ENCODE measurements at regions not wholly inside any gene's neighbourhood (a gene's known extent, or its start where the extent isn't known, plus 50 kb on each side); places are given as distances from the start of the nearest gene placed in this dataset.

DNA sequence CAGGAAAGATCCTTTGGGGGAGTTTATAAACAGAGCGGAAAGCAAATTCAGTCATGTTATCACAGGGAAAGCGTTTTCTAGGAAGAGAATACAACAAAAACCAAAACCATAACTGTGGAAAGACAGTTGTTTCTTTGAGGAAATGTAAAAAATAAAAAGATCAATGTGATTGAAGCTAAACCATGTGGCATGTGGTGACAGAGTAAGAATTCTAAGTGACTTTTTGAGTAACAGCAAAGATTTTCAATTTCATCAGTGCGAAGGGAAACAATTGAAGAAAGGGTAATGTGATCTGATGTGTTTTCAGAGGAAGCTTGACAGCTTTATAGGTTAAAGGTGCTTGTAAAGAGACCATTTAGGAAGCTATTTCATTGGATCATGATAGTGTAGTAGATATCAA is 575.9 kb upstream of the CHORDC1 start:
- Histone ChIP-seq H3K4me3 (ENCODE audit: low read length) (no peak overlapping the region), H3K27me3 (ENCODE audit: insufficient read depth, low read length) (no peaks in the 10 kb centered on the region), H3K9ac (ENCODE audit: low read depth, low read length) (no peak overlapping the region), H3K9me3 (ENCODE audit: insufficient read depth, low read depth, low read length) (no peaks in the 10 kb centered on the region), H3K27ac (ENCODE audit: low read length) (no peak overlapping the region), H3K36me3 (ENCODE audit: insufficient read depth, low read depth, low read length) (no peaks in the 10 kb centered on the region), H3K4me1 (ENCODE audit: insufficient read depth, low read length) (0 out of 2 replicates have a peak, but pooled peaks cover 5% of the 10 kb centered on the region)

DNA sequence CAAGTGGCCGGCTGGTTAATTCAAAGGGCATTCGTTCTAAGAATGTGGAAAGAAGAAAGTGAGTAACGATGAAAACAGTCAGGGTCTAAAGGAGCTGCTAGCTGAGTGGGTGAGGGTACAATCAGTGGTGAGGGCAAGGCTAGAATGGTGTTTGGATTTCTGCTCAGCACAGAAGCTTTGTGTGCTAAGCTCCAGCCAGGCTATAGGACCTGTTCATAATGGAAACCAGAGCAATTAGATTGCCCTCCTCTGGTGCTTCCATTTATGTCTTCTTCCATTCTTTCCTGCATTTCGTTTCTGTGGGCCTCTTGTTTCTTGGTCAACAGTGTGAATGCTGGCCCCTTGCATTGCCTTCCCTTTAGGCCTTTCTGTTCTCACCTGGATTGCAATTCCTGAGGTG is 572.9 kb upstream of the CHORDC1 start:
- Histone ChIP-seq H3K27me3 (ENCODE audit: insufficient read depth, low read length) (no peaks in the 10 kb centered on the region), H3K27ac (ENCODE audit: low read length) (no peak overlapping the region), H3K9me3 (ENCODE audit: insufficient read depth, low read depth, low read length) (no peaks in the 10 kb centered on the region), H3K4me1 (ENCODE audit: insufficient read depth, low read length) (0 out of 2 replicates have a peak, but pooled peaks cover 2% of the 10 kb centered on the region), H3K9ac (ENCODE audit: low read depth, low read length) (no peak overlapping the region), H3K4me3 (ENCODE audit: low read length) (no peak overlapping the region), H3K36me3 (ENCODE audit: insufficient read depth, low read depth, low read length) (no peaks in the 10 kb centered on the region)

DNA sequence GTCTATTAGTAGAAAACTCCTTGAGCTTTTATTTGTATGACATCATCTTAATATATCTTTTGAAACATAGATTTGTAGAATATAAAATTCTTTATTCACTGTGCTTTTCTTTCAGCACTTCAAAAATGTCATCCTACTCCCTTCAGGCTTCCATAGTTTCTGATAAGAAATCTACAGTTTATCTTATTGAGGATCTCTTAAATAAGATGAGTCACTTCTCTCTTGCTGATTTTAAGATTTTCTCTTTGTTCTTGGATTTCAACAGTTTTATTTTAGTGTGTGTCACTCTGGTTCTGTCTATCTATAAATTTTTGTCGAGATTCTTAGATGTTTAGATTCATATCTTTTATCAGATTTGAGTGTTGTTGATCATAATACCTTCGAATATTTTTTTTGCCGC is 566.1 kb upstream of the CHORDC1 start:
- H3K9ac ChIP-seq (ENCODE audit: low read depth, low read length) = no peak overlapping the region
- no peaks in the 10 kb centered on the region for H3K4me1 ChIP-seq (ENCODE audit: insufficient read depth, low read length)
- H3K4me3 ChIP-seq (ENCODE audit: low read length) = no peak overlapping the region
- H3K27ac ChIP-seq (ENCODE audit: low read length) = no peak overlapping the region
- no peaks in the 10 kb centered on the region for H3K36me3 ChIP-seq (ENCODE audit: insufficient read depth, low read depth, low read length)
- peaks cover 4% of the 10 kb centered on the region; the same call in 1 of the 2 replicates for H3K9me3 ChIP-seq (ENCODE audit: insufficient read depth, low read depth, low read length)
- H3K27me3 ChIP-seq (ENCODE audit: insufficient read depth, low read length) = no peaks in the 10 kb centered on the region

DNA sequence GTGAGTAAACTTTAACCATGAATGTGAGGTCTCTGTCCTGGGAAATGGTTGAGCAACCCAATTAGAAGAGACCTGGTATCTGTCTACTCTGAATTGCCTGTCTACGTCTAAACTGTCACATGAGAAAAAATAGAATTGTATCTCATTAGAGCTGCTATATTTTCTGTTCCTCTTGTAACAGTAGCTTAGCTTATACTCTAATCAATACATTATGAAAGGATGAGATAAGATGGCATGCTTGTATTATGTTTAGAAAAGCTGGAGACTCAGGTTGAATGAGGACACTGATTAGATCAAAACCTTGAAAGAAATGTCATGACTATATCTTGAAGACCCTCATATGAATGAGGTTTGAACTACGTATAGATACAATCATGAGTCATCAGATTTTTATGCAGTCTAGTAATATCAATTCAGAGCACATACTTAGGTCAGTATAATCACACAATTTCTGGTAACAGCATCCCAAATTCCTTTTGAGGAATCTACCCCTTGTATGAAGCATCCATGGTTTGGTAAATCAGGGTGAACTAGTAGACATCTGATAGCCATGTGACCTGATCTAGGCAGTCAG is 561.5 kb upstream of the CHORDC1 start:
- H3K4me3 ChIP-seq (ENCODE audit: low read length) = no peak overlapping the region

DNA sequence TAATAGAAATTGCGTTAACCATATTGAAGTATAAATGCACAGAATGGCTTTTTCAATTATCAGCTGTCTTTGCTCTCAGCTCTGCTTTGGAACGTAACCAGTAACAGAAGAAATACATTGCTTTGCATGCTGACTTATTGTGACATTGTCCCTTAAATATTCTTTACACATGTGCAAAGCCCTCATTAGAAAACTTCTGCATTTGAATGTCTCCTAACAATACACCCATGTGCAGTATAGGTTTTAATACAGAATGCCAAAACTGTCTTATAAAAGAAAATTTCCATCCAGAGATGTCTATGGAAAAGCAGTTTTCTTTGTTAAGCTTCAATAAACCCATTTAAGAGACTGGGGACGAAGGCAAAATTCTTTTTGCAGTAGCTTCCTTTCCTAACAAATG is 560.3 kb upstream of the CHORDC1 start:
- H3K9me3 ChIP-seq (ENCODE audit: insufficient read depth, low read depth, low read length) = no peaks in the 10 kb centered on the region
- H3K4me3 ChIP-seq (ENCODE audit: low read length) = no peak overlapping the region
- H3K27ac ChIP-seq (ENCODE audit: low read length) = no peak overlapping the region
- H3K4me1 ChIP-seq (ENCODE audit: insufficient read depth, low read length) = no peaks in the 10 kb centered on the region
- H3K9ac ChIP-seq (ENCODE audit: low read depth, low read length) = no peak overlapping the region
- H3K36me3 ChIP-seq (ENCODE audit: insufficient read depth, low read depth, low read length) = no peaks in the 10 kb centered on the region
- no peaks in the 10 kb centered on the region for H3K27me3 ChIP-seq (ENCODE audit: insufficient read depth, low read length)

More for the DNA sequence above, 561.5 kb upstream of the CHORDC1 start:
- no peaks in the 10 kb centered on the region for H3K27me3 ChIP-seq (ENCODE audit: insufficient read depth, low read length)
- no peaks in the 10 kb centered on the region for H3K36me3 ChIP-seq (ENCODE audit: insufficient read depth, low read depth, low read length)
- H3K9ac ChIP-seq (ENCODE audit: low read depth, low read length) = no peak overlapping the region
- no peaks in the 10 kb centered on the region for H3K4me1 ChIP-seq (ENCODE audit: insufficient read depth, low read length)
- peaks cover 4% of the 10 kb centered on the region; the same call in 1 of the 2 replicates for H3K9me3 ChIP-seq (ENCODE audit: insufficient read depth, low read depth, low read length)
- no peak overlapping the region for H3K27ac ChIP-seq (ENCODE audit: low read length)

DNA sequence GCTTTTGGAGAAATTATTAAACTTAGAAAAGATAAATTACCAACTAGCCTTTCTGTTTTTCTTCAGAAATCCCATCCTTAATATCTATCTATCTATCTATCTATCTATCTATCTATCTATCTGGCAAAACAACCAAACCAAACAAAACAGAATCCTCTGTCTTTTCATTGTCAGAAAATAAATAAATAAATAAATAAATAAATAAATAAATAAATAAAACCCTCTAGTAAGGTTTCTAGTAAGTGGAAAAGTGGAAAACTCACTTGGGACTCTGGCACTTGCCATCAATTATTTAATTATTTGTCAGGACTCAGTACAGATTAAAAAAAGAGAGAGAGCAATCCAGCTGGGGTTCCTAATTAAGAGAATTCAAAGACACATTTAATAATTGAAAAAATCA is 556.2 kb upstream of the CHORDC1 start:
- H3K27me3 ChIP-seq (ENCODE audit: insufficient read depth, low read length) = no peaks in the 10 kb centered on the region
- H3K4me3 ChIP-seq (ENCODE audit: low read length) = no peak overlapping the region
- H3K27ac ChIP-seq (ENCODE audit: low read length) = no peak overlapping the region
- H3K36me3 ChIP-seq (ENCODE audit: insufficient read depth, low read depth, low read length) = no peaks in the 10 kb centered on the region
- H3K4me1 ChIP-seq (ENCODE audit: insufficient read depth, low read length) = no peaks in the 10 kb centered on the region
- no peak overlapping the region for H3K9ac ChIP-seq (ENCODE audit: low read depth, low read length)
- H3K9me3 ChIP-seq (ENCODE audit: insufficient read depth, low read depth, low read length) = no peaks in the 10 kb centered on the region

DNA sequence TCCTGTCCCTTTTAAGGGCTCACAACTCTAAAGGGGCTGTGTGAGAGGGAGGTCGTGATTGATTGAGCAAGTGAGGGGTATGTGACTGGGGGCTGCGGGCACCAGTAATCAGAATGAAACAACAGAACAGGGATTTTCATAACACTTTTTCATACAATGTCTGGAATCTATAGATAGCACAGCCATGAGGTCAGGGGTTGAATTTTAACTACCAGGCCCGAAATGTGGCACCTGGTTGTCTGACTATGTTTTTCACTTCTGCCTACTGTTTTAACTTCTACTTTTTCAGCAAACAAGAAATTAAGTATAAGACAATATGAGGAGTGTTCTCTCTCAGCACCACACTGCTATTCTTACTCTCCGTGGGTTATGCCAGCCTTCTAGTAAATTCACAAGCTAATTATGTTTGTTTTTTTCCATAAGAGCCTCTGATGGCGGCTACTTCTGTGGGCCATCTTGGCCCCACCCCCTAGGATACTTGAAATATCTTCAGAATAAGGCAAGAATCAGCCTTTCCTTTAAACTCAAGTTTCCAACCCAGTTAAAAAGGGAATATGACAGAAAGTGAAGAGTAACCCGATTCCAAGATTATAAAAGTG is 552.8 kb upstream of the CHORDC1 start:
- no peak overlapping the region for H3K27ac ChIP-seq (ENCODE audit: low read length)
- no peaks in the 10 kb centered on the region for H3K9me3 ChIP-seq (ENCODE audit: insufficient read depth, low read depth, low read length)
- H3K27me3 ChIP-seq (ENCODE audit: insufficient read depth, low read length) = no peaks in the 10 kb centered on the region
- H3K36me3 ChIP-seq (ENCODE audit: insufficient read depth, low read depth, low read length) = no peaks in the 10 kb centered on the region
- peak overlapping the region; percentile 44; the same call in 1 of the 2 replicates for H3K4me3 ChIP-seq (ENCODE audit: low read length)
- H3K4me1 ChIP-seq (ENCODE audit: insufficient read depth, low read length) = no peaks in the 10 kb centered on the region
- H3K9ac ChIP-seq (ENCODE audit: low read depth, low read length) = no peak overlapping the region

DNA sequence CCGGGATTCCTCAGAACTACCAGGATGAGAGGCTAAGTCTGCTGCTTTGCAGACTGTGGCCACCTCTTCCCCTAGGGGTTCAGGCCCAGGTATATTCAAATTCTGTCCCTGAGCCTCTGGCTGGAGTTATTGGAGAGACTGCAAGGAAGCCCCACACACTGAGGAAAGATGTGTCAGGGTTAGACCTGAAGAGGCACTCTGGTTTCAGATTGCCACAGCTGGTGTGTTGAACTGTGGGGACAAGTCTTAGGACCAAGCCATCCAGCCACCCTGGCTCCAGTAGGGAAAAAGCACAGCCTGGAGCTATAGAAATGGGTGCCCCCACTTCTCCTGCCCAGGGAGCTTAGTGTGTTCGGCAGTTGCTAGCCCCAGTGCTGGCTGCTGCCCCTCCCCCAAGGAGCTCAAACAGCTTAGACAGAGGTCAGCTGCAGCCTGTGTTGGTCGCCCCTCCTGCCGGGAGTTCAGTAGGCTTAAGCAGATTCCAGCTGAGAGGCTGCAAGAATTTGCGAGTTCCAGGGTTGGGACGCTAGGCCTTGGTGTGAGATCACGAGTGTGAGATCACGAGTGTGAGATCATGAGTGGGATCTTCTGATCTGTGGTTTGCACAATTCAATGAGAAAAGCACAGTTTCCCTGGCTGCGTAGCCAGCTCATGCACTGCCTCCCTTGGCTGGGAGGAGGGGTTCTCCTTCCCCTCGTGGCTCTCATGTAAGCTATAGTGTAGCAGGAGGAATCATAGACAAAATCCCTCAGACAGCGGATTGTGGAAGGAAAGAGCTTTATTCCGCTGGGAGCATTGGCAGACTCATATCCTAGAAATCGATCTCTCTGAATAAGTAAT is 552.1 kb upstream of the CHORDC1 start:
- Histone ChIP-seq H3K4me1 (ENCODE audit: insufficient read depth, low read length) (no peaks in the 10 kb centered on the region), H3K27me3 (ENCODE audit: insufficient read depth, low read length) (no peaks in the 10 kb centered on the region), H3K9me3 (ENCODE audit: insufficient read depth, low read depth, low read length) (no peaks in the 10 kb centered on the region), H3K36me3 (ENCODE audit: insufficient read depth, low read depth, low read length) (no peaks in the 10 kb centered on the region), H3K9ac (ENCODE audit: low read depth, low read length) (no peak overlapping the region), H3K27ac (ENCODE audit: low read length) (no peak overlapping the region), H3K4me3 (ENCODE audit: low read length) (peak overlapping the region; percentile 44)

DNA sequence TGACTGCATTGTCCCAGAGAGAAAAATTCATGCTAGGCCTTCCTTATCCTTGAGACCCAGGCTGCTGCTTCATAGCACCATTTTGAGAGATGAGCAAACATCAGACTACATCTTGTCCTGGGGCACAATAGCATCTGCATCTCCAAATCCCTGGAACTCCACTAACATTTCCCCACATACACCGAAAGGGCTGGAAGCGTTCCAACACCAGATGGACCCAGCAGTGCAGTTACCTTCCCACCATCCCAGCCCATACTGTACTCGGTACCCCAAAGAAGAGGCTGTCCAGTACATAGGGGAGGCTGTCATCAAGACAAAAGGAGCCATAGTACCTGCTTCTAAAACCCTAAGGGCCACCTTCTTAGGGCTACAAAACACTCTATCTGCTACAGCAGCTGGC is 547.2 kb upstream of the CHORDC1 start:
- Histone ChIP-seq H3K4me3 (ENCODE audit: low read length) (no peak overlapping the region), H3K9me3 (ENCODE audit: insufficient read depth, low read depth, low read length) (no peaks in the 10 kb centered on the region), H3K9ac (ENCODE audit: low read depth, low read length) (no peak overlapping the region)

DNA sequence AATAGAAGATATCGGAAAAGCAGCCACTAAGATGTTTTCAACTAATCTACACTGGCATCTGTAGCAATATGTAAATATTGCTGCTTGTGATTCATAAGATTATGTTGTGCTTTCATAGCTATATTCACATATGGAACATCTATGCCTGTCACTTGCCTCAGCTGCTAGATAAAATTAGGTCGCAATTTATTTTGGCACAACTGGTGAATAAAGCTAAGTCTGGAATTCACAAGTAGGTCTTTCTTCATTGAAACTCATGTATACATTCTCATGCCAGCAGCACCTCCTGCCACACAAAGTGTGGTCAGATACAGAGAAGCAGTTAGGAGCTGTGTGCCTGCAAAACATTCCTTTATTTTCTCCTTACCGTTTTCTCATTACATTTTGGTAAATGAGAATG is 543.3 kb upstream of the CHORDC1 start:
- Histone ChIP-seq H3K4me1 (ENCODE audit: insufficient read depth, low read length) (no peaks in the 10 kb centered on the region), H3K36me3 (ENCODE audit: insufficient read depth, low read depth, low read length) (no peaks in the 10 kb centered on the region), H3K9ac (ENCODE audit: low read depth, low read length) (no peak overlapping the region), H3K9me3 (ENCODE audit: insufficient read depth, low read depth, low read length) (no peaks in the 10 kb centered on the region), H3K27ac (ENCODE audit: low read length) (no peak overlapping the region), H3K4me3 (ENCODE audit: low read length) (no peak overlapping the region), H3K27me3 (ENCODE audit: insufficient read depth, low read length) (no peaks in the 10 kb centered on the region)

More for the DNA sequence above, 547.2 kb upstream of the CHORDC1 start:
- no peaks in the 10 kb centered on the region for H3K27me3 ChIP-seq (ENCODE audit: insufficient read depth, low read length)
- H3K36me3 ChIP-seq (ENCODE audit: insufficient read depth, low read depth, low read length) = no peaks in the 10 kb centered on the region
- no peak overlapping the region for H3K27ac ChIP-seq (ENCODE audit: low read length)
- no peaks in the 10 kb centered on the region for H3K4me1 ChIP-seq (ENCODE audit: insufficient read depth, low read length)

DNA sequence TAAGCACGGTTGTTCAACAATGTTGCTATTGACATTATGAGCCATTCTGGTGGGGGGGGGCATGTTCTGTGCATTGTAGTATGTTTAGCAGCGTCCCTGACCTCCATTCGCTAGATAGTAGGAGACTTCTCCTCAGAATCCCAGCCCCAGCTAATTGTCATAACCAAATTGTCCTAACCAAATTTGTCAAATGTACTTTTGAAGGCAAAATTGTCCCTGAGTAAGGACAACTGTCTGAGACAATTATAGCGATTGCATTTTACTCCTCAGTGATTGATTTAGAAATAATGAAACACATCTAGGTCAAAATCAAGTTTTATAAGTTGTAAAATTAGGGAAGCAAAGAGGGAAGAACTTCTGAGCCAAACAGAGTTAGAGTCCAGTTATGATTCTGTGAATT is 541.8 kb upstream of the CHORDC1 start:
- no peak overlapping the region for H3K4me3 ChIP-seq (ENCODE audit: low read length)
- H3K27ac ChIP-seq (ENCODE audit: low read length) = no peak overlapping the region
- H3K4me1 ChIP-seq (ENCODE audit: insufficient read depth, low read length) = no peaks in the 10 kb centered on the region
- H3K9ac ChIP-seq (ENCODE audit: low read depth, low read length) = no peak overlapping the region
- H3K27me3 ChIP-seq (ENCODE audit: insufficient read depth, low read length) = no peaks in the 10 kb centered on the region
- no peaks in the 10 kb centered on the region for H3K9me3 ChIP-seq (ENCODE audit: insufficient read depth, low read depth, low read length)
- no peaks in the 10 kb centered on the region for H3K36me3 ChIP-seq (ENCODE audit: insufficient read depth, low read depth, low read length)

Data from iPS-20b (cell line).